NB4 (cell line): ENCODE measurements at regions not wholly inside any gene's neighbourhood (a gene's known extent, or its start where the extent isn't known, plus 50 kb on each side); places are given as distances from the start of the nearest gene placed in this dataset.

Experiments used
- MAX ChIP-seq: IDR thresholded peaks from 2 replicates; pipeline ENCODE4 v1.6.1; 2011; ENCODE audit warnings: low read depth, low read length
- POLR2A ChIP-seq: IDR thresholded peaks from 2 replicates; pipeline ENCODE4 v1.6.1; 2011; ENCODE audit warnings: mild to moderate bottlenecking; ENCODE audit not compliant: insufficient read length; ENCODE audit errors: extremely low read depth
- TF ChIP-seq, protein P1 (sequence below): IDR thresholded peaks from one replicate; pipeline ENCODE4 v1.5.1; 2012; ENCODE audit warnings: low read depth, low read length

DNA sequence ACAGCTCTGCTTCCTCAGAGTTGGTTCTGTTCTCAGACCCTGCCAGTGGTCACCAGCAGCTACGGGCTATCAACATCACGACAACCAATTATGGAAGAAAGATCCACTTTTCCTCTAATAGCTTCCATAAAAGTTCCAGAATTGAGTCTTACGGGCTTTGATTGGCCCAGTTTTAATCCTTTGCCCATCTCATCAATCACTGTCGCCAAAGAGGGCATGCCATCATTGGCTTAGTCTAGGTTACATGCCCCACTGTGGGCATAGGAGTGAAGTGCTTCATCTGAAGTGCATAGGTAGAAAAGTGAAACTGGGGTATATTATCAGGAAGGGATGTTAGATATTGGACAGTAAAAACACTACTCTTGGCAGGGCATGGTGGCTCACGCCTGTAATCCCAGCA is 76.6 kb upstream of the DHX40 start:
- no peak for TF ChIP-seq POLR2A
- TF ChIP-seq, protein P1, sequence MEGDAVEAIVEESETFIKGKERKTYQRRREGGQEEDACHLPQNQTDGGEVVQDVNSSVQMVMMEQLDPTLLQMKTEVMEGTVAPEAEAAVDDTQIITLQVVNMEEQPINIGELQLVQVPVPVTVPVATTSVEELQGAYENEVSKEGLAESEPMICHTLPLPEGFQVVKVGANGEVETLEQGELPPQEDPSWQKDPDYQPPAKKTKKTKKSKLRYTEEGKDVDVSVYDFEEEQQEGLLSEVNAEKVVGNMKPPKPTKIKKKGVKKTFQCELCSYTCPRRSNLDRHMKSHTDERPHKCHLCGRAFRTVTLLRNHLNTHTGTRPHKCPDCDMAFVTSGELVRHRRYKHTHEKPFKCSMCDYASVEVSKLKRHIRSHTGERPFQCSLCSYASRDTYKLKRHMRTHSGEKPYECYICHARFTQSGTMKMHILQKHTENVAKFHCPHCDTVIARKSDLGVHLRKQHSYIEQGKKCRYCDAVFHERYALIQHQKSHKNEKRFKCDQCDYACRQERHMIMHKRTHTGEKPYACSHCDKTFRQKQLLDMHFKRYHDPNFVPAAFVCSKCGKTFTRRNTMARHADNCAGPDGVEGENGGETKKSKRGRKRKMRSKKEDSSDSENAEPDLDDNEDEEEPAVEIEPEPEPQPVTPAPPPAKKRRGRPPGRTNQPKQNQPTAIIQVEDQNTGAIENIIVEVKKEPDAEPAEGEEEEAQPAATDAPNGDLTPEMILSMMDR: no peak
- TF ChIP-seq MAX: no peak
